Endothelial cell (in vitro differentiated cells): ENCODE measurements at regions not wholly inside any gene's neighbourhood (a gene's known extent, or its start where the extent isn't known, plus 50 kb on each side); places are given as distances from the start of the nearest gene placed in this dataset.

Experiments used
- DNase-seq: peaks from one replicate; pipeline ENCODE4 v3.0.0; 2021; ENCODE audit warnings: low spot score
- H3K27ac Mint-ChIP-seq: one replicate; pipeline ENCODE4 v1.8.0; 2021; ENCODE audit warnings: mixed read lengths, inconsistent platforms; ENCODE audit not compliant: unreplicated experiment
- H3K27me3 Mint-ChIP-seq: one replicate; pipeline ENCODE4 v1.8.0; 2021; ENCODE audit warnings: mild to moderate bottlenecking, moderate library complexity, mixed read lengths, inconsistent platforms; ENCODE audit not compliant: unreplicated experiment
- H3K36me3 Mint-ChIP-seq: one replicate; pipeline ENCODE4 v1.8.0; 2021; ENCODE audit warnings: mild to moderate bottlenecking, low read depth, mixed read lengths, inconsistent platforms; ENCODE audit not compliant: unreplicated experiment
- H3K4me1 Mint-ChIP-seq: one replicate; pipeline ENCODE4 v1.8.0; 2021; ENCODE audit warnings: mild to moderate bottlenecking, mixed read lengths, inconsistent platforms; ENCODE audit not compliant: unreplicated experiment
- H3K4me3 Mint-ChIP-seq: one replicate; pipeline ENCODE4 v1.8.0; 2021; ENCODE audit warnings: mild to moderate bottlenecking, mixed read lengths, inconsistent platforms; ENCODE audit not compliant: unreplicated experiment
- H3K9me3 Mint-ChIP-seq: one replicate; pipeline ENCODE4 v1.8.0; 2021; ENCODE audit warnings: mixed read lengths, inconsistent platforms; ENCODE audit not compliant: unreplicated experiment
- TF ChIP-seq, protein P1 (sequence below): fragments of 200-600 bp; sonication (generic); IDR thresholded peaks from one replicate; pipeline ENCODE4 v1.5.0; 2021; ENCODE audit warnings: antibody characterized with exemption; ENCODE audit not compliant: unreplicated experiment

DNA sequence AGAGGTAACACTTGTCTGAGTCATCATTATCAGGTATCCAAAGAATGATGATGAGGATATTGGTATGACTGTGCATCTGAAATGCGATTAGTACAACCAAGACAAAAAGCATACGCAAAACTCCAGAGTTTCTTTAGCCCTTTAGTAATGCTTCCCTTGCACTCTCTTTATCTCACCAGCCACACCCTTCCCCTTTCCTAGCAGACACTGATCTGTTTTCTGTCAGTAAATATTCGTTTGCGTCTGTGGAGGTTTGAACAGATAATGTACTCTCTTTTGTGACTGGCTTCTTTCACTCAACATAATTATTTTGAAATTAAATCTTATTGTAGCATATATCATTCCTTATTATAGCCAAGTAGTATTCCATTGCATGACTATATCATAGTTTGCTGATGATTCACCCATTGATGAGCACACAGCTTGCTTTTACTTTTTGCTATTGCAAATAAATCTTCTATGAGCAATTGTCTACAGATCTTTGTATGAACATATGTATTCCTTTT, 775.7 kb downstream of the SLC6A15 start:
- DNase-seq, result no peak
- TF ChIP-seq, protein P1, sequence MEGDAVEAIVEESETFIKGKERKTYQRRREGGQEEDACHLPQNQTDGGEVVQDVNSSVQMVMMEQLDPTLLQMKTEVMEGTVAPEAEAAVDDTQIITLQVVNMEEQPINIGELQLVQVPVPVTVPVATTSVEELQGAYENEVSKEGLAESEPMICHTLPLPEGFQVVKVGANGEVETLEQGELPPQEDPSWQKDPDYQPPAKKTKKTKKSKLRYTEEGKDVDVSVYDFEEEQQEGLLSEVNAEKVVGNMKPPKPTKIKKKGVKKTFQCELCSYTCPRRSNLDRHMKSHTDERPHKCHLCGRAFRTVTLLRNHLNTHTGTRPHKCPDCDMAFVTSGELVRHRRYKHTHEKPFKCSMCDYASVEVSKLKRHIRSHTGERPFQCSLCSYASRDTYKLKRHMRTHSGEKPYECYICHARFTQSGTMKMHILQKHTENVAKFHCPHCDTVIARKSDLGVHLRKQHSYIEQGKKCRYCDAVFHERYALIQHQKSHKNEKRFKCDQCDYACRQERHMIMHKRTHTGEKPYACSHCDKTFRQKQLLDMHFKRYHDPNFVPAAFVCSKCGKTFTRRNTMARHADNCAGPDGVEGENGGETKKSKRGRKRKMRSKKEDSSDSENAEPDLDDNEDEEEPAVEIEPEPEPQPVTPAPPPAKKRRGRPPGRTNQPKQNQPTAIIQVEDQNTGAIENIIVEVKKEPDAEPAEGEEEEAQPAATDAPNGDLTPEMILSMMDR, result no peak
- Mint-ChIP-seq H3K27me3 (no peaks in the 10 kb centered on the region), H3K4me3 (no peak overlapping the region), H3K9me3 (no peaks in the 10 kb centered on the region), H3K36me3 (no peaks in the 10 kb centered on the region), H3K27ac (no peak overlapping the region), H3K4me1 (peaks cover 4% of the 10 kb centered on the region)

DNA sequence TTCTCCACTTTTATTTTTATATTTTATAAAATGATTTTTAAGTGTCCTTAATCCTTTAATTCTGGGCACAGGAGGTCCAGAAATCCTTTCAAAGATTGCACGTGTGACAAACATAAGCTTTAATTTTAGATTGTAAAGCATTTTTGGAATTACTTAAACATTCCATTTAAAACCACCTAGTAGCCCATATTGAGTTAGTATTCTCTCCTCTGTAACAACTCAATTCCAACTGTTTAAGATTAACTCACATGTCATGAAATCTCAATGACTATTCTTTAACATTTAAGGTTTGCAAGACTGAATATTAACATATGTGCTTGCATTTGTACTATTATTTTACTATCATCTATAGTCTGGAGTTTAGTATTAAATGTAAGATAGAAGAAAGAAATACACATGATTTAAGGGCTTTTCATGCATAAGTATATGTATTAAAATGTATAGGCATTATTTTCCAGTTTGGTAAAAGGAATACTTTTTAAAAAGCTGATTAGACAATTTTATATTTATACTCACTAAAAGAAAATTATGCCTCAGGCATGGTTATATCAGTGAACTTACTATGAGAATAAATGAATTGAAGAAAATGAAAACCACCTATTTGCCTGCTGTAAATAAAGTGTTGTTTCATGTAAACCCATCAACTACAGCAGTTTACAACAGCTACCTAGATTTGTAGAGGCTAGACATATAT, 776.9 kb downstream of the SLC6A15 start:
- Mint-ChIP-seq H3K9me3 (no peaks in the 10 kb centered on the region), H3K36me3 (no peaks in the 10 kb centered on the region), H3K27me3 (no peaks in the 10 kb centered on the region), H3K4me3 (no peak overlapping the region), H3K4me1 (no peaks in the 10 kb centered on the region), H3K27ac (no peak overlapping the region)
- DNase-seq, result no peak
- TF ChIP-seq, protein P1, result no peak

DNA sequence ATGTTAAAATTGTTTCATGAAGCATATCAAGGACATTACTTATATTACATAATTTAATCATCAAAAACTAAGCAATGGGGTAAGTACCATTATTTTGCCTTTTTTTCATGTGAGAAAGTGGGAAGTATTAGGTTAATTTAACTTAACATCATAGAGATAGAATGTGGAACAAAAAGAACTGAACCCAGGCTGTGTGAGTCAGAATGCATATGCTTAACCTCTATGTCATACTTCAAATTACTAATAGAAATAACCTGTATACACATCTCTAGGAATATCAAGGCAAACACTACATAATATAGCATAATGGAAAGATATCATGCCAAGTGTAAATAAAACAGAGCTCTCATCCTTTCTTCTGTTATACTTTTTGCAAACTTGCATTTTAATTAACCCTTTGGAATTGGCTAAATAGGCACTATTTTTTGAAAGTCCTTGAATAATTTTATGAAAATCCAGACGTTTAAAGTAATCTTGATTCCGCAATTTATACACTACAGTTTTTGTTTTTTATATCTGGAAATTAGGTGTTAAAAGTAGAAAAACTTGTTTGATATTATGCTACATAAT, 777.7 kb downstream of the SLC6A15 start:
- H3K4me1 Mint-ChIP-seq, result no peaks in the 10 kb centered on the region

DNA sequence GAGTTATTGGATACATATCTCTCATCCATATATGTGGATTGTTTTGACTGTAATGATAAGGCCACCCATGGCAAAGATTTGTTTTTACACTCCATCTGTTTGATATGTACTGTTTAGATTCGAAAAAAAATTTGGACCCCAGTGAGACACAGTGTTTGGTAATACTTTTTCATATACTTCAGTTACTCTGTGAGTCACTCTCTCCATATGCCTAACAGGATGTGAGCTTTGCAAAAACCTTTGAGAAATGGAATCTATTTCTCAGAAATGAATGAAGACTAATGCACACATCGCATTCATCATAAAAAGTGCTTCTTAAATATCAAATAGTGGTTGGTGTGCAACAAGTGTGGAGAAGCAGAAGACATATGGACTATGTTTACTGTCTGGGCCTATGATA, 781.5 kb downstream of the SLC6A15 start:
- no peak for DNase-seq
- Mint-ChIP-seq H3K4me1 (no peaks in the 10 kb centered on the region), H3K9me3 (no peaks in the 10 kb centered on the region)

More for the DNA sequence above, 777.7 kb downstream of the SLC6A15 start:
- Mint-ChIP-seq H3K36me3 (no peaks in the 10 kb centered on the region), H3K4me3 (no peak overlapping the region), H3K27me3 (no peaks in the 10 kb centered on the region), H3K27ac (no peak overlapping the region), H3K9me3 (no peaks in the 10 kb centered on the region)
- TF ChIP-seq, protein P1, result no peak
- DNase-seq, result no peak

More for the DNA sequence above, 781.5 kb downstream of the SLC6A15 start:
- no peak overlapping the region for H3K27ac Mint-ChIP-seq
- no peaks in the 10 kb centered on the region for H3K36me3 Mint-ChIP-seq
- TF ChIP-seq, protein P1, result no peak
- H3K4me3 Mint-ChIP-seq, result no peak overlapping the region
- peaks cover 2% of the 10 kb centered on the region for H3K27me3 Mint-ChIP-seq
